Neutrophil (primary cell): ENCODE measurements at regions not wholly inside any gene's neighbourhood (a gene's known extent, or its start where the extent isn't known, plus 50 kb on each side); places are given as distances from the start of the nearest gene placed in this dataset.

Experiments used
- H3K27ac ChIP-seq: fragments of 200-600 bp; sonication (generic); 2 replicates; pipeline ENCODE4 v1.5.1; 2016; ENCODE audit warnings: mild to moderate bottlenecking, moderate library complexity
- H3K27me3 ChIP-seq: fragments of 200-600 bp; sonication (generic); 2 replicates; pipeline ENCODE4 v1.6.0; 2016; ENCODE audit warnings: mild to moderate bottlenecking
- H3K36me3 ChIP-seq: fragments of 200-600 bp; sonication (generic); 2 replicates; pipeline ENCODE4 v1.5.1; 2017
- H3K4me1 ChIP-seq, 2 experiments: fragments of 200-600 bp in 1 of 2; sonication (generic) in 1 of 2; 1 replicate in 1 of 2; 2 replicates in 1 of 2; pipeline versions ENCODE4 v1.5.1 to v1.6.1; 2013 to 2016; ENCODE audit warnings: low read depth in 1 of 2, low read length in 1 of 2, mild to moderate bottlenecking in 1 of 2, moderate library complexity in 1 of 2; ENCODE audit not compliant: control insufficient read depth in 1 of 2, insufficient read depth in 1 of 2
- H3K4me3 ChIP-seq, 2 experiments: fragments of 200-600 bp in 1 of 2; sonication (generic) in 1 of 2; 1 replicate in 1 of 2; 2 replicates in 1 of 2; pipeline ENCODE4 v1.5.1; 2013 to 2016; ENCODE audit warnings: low read depth in 1 of 2, low read length in 1 of 2, mild to moderate bottlenecking in 1 of 2, moderate library complexity in 1 of 2
- H3K9me3 ChIP-seq: fragments of 200-600 bp; sonication (generic); 2 replicates; pipeline ENCODE4 v1.5.1; 2016
- CTCF ChIP-seq: fragments of 200-600 bp; sonication (generic); IDR thresholded peaks from 2 replicates; pipeline ENCODE4 v1.5.1; 2016; ENCODE audit warnings: antibody characterized with exemption

GRCh38 chr9:80426992-80427391 is 855.2 kb downstream of the TLE4 start:
- Histone ChIP-seq H3K27ac (no peak overlapping the region), H3K4me1 (no peaks in the 10 kb centered on the region), H3K36me3 (no peaks in the 10 kb centered on the region), H3K4me3 (no peak overlapping the region), H3K9me3 (no peaks in the 10 kb centered on the region), H3K27me3 (no peaks in the 10 kb centered on the region)
- TF ChIP-seq CTCF: no peak

GRCh38 chr9:80417211-80417773 is 845.5 kb downstream of the TLE4 start:
- TF ChIP-seq CTCF: no peak
- H3K4me3 ChIP-seq: no peak overlapping the region
- H3K27ac ChIP-seq: no peak overlapping the region
- no peaks in the 10 kb centered on the region for H3K36me3 ChIP-seq
- peaks cover 6% of the 10 kb centered on the region for H3K9me3 ChIP-seq
- no peaks in the 10 kb centered on the region for H3K27me3 ChIP-seq
- H3K4me1 ChIP-seq: no peaks in the 10 kb centered on the region

GRCh38 chr9:80410106-80410505 is 838.3 kb downstream of the TLE4 start:
- no peaks in the 10 kb centered on the region for H3K9me3 ChIP-seq
- no peak for TF ChIP-seq CTCF
- no peak overlapping the region for H3K4me3 ChIP-seq
- no peaks in the 10 kb centered on the region for H3K4me1 ChIP-seq
- H3K27me3 ChIP-seq: no peaks in the 10 kb centered on the region
- no peaks in the 10 kb centered on the region for H3K36me3 ChIP-seq
- no peak overlapping the region for H3K27ac ChIP-seq

- H3K4me3 ChIP-seq: no peak overlapping the region
- H3K27me3 ChIP-seq: no peaks in the 10 kb centered on the region
- H3K9me3 ChIP-seq: no peaks in the 10 kb centered on the region
- TF ChIP-seq CTCF: no peak
- H3K4me1 ChIP-seq: no peaks in the 10 kb centered on the region
- H3K36me3 ChIP-seq: no peaks in the 10 kb centered on the region
- H3K27ac ChIP-seq: no peak overlapping the region
Measured at GRCh38 chr9:80407220-80407619, 835.5 kb downstream of the TLE4 start.

GRCh38 chr9:80401243-80401642 is 829.5 kb downstream of the TLE4 start:
- no peaks in the 10 kb centered on the region for H3K36me3 ChIP-seq
- no peak for TF ChIP-seq CTCF
- H3K4me3 ChIP-seq: no peak overlapping the region
- no peak overlapping the region for H3K27ac ChIP-seq
- H3K27me3 ChIP-seq: no peaks in the 10 kb centered on the region
- H3K9me3 ChIP-seq: no peaks in the 10 kb centered on the region
- H3K4me1 ChIP-seq: no peaks in the 10 kb centered on the region
